Cerebellar nuclear complex (tissue), 1 donor: ENCODE measurements at regions not wholly inside any gene's neighbourhood (a gene's known extent, or its start where the extent isn't known, plus 50 kb on each side); places are given as distances from the start of the nearest gene placed in this dataset.
"Not testable (repeated sequence)": the region's sequence is repeated elsewhere in the genome, so short reads cannot be mapped to it uniquely, and the experiment has no call there.

ENCODE experiments used
- DNase-seq, 2 experiments: peaks; one replicate each; lab custom pipeline; 2025; lab: John Stamatoyannopoulos, UW

GRCh38 chr18:42473611-42474010 lies 518.6 kb downstream of the PIK3C3 start:
- no peak for DNase-seq

- DNase-seq, result no peak
Observed at GRCh38 chr18:42474577-42474976, 519.5 kb downstream of the PIK3C3 start.

- DNase-seq, result no peak
Observed at GRCh38 chr18:42475157-42475556, 520.1 kb downstream of the PIK3C3 start.

- DNase-seq, result no peak
Observed at GRCh38 chr18:42477267-42477666, 522.2 kb downstream of the PIK3C3 start.

GRCh38 chr18:42480441-42480840 lies 525.4 kb downstream of the PIK3C3 start:
- DNase-seq, result no peak

GRCh38 chr18:42484648-42485047 lies 529.6 kb downstream of the PIK3C3 start:
- DNase-seq, result no peak

GRCh38 chr18:42486271-42486670 lies 531.2 kb downstream of the PIK3C3 start:
- DNase-seq, result no peak

- DNase-seq, result no peak
Observed at GRCh38 chr18:42508683-42509296, 553.8 kb downstream of the PIK3C3 start.

- no peak for DNase-seq
Observed at GRCh38 chr18:42509750-42510415, 554.8 kb downstream of the PIK3C3 start.

- no peak for DNase-seq
Observed at GRCh38 chr18:42510540-42510939, 555.5 kb downstream of the PIK3C3 start.

GRCh38 chr18:42513441-42513840 lies 558.4 kb downstream of the PIK3C3 start:
- no peak for DNase-seq

GRCh38 chr18:42514512-42514911 lies 559.5 kb downstream of the PIK3C3 start:
- DNase-seq, result no peak

GRCh38 chr18:42517896-42518295 lies 562.9 kb downstream of the PIK3C3 start:
- no peak for DNase-seq

GRCh38 chr18:42518331-42518730 lies 563.3 kb downstream of the PIK3C3 start:
- not testable (repeated sequence) for DNase-seq

GRCh38 chr18:42520138-42520537 lies 565.1 kb downstream of the PIK3C3 start:
- no peak for DNase-seq

GRCh38 chr18:42525905-42526304 lies 570.9 kb downstream of the PIK3C3 start:
- no peak for DNase-seq

- no peak for DNase-seq
Observed at GRCh38 chr18:42527766-42528165, 572.7 kb downstream of the PIK3C3 start.

- DNase-seq, result no peak
Observed at GRCh38 chr18:42530276-42530675, 575.2 kb downstream of the PIK3C3 start.

- DNase-seq, result no peak
Observed at GRCh38 chr18:42532119-42532518, 577.1 kb downstream of the PIK3C3 start.

- no peak for DNase-seq
Observed at GRCh38 chr18:42533009-42533575, 578.1 kb downstream of the PIK3C3 start.

- DNase-seq, result no peak
Observed at GRCh38 chr18:42533616-42534015, 578.6 kb downstream of the PIK3C3 start.

- DNase-seq, result no peak
Observed at GRCh38 chr18:42534313-42534712, 579.3 kb downstream of the PIK3C3 start.

- no peak for DNase-seq
Observed at GRCh38 chr18:42536442-42536841, 579.0 kb downstream of the RIT2 start.

- DNase-seq, result no peak
Observed at GRCh38 chr18:42537291-42537690, 578.2 kb downstream of the RIT2 start.
